GM12878 (cell line): ENCODE measurements at regions not wholly inside any gene's neighbourhood (a gene's known extent, or its start where the extent isn't known, plus 50 kb on each side); places are given as distances from the start of the nearest gene placed in this dataset.

Experiments
- ATAC-seq: fragments of 200-7000 bp; cut with Tn5 transposase; 3 replicates; pipeline ENCODE4 v1.9.1; 2020; ENCODE audit warnings: mild to moderate bottlenecking, moderate library complexity
- BruUV-seq: library from RNA; stranded (reverse); fragments of 400-500 nt; replicated peaks from 2 replicates; lab custom pipeline; 2021; lab: Mats Ljungman, UMichigan
- CTCF ChIA-PET: fragments of 300-600 bp; sonication (Branson Sonifier 250); formaldehyde crosslinking; extraction: SDS; loops from one replicate; lab custom pipeline; 2021; ENCODE audit warnings: inconsistent platforms; lab: Yijun Ruan, JAX
- POLR2A ChIA-PET: fragments of 350-600 bp; formaldehyde crosslinking; extraction: SDS; loops from one replicate; lab custom pipeline; 2021; ENCODE audit warnings: inconsistent platforms; lab: Charles Lee
- RAD21 ChIA-PET: fragments of 300-600 bp; sonication (Branson Sonifier 250); formaldehyde crosslinking; loops from one replicate; lab custom pipeline; 2023; ENCODE audit warnings: antibody characterized with exemption; ENCODE audit not compliant: unreplicated experiment; lab: Charles Lee
- SMC1A ChIA-PET: fragments of 300-600 bp; sonication (Branson Sonifier 250); formaldehyde crosslinking; loops from one replicate; lab custom pipeline; 2023; ENCODE audit not compliant: unreplicated experiment, uncharacterized antibody; lab: Charles Lee
- DNase-seq: peaks from one replicate; pipeline ENCODE4 v3.0.0-alpha.2; 2011; ENCODE audit warnings: low read depth, low spot score
- FAIRE-seq: peaks from 3 replicates; lab custom pipeline; 2011; peaks lifted over from hg19 to GRCh38; lab: Jason Lieb, UNC
- H2AFZ ChIP-seq: 2 replicates; pipeline ENCODE4 v1.6.0; 2011; ENCODE audit warnings: low read depth, low read length, control low read depth; ENCODE audit not compliant: control insufficient read depth
- H3K27ac ChIP-seq: 2 replicates; pipeline ENCODE4 v1.5.1; 2011; ENCODE audit warnings: control low read depth; ENCODE audit not compliant: control insufficient read depth, insufficient read depth
- H3K27me3 ChIP-seq, 2 experiments: replicated peaks in 1 of 2; 2 replicates each; pipeline versions ENCODE4 v1.6.0 to v1.6.1; 2011; ENCODE audit warnings: low read length in 1 of 2; ENCODE audit not compliant: control insufficient read depth in 2 of 2, insufficient read depth in 2 of 2
- H3K36me3 ChIP-seq, 2 experiments: 2 replicates each; pipeline ENCODE4 v1.5.1; 2011; ENCODE audit warnings: low read length in 1 of 2; ENCODE audit not compliant: control insufficient read depth in 2 of 2, insufficient read depth in 2 of 2
- H3K4me1 ChIP-seq: 2 replicates; pipeline ENCODE4 v1.6.1; 2011; ENCODE audit warnings: mild to moderate bottlenecking, low read length, moderate library complexity, mixed read lengths; ENCODE audit not compliant: control insufficient read depth, insufficient read depth
- H3K4me2 ChIP-seq: 2 replicates; pipeline ENCODE4 v1.6.0; 2011; ENCODE audit warnings: control low read depth; ENCODE audit not compliant: control insufficient read depth, insufficient read depth
- H3K4me3 ChIP-seq: fragments of 200-600 bp; sonication (generic); 2 replicates; pipeline ENCODE4 v1.5.1; 2016
- H3K79me2 ChIP-seq: 2 replicates; pipeline ENCODE4 v1.6.0; 2011; ENCODE audit warnings: low read length; ENCODE audit not compliant: control insufficient read depth, insufficient read depth
- H3K9ac ChIP-seq: 2 replicates; pipeline ENCODE4 v1.8.0; 2011; ENCODE audit warnings: low read length, control low read depth, mixed read lengths; ENCODE audit not compliant: control insufficient read depth, insufficient read depth
- H3K9me3 ChIP-seq: replicated peaks from 3 replicates; pipeline ENCODE4 v1.5.1; 2011; ENCODE audit warnings: mild to moderate bottlenecking, low read length; ENCODE audit not compliant: control insufficient read depth, insufficient read depth
- H4K20me1 ChIP-seq: 2 replicates; pipeline ENCODE4 v1.6.0; 2011; ENCODE audit not compliant: control insufficient read depth, insufficient read depth
- FOS ChIP-seq: IDR thresholded peaks from 3 replicates; pipeline ENCODE4 v1.6.1; 2011; ENCODE audit warnings: borderline replicate concordance; ENCODE audit not compliant: insufficient read length; ENCODE audit errors: extremely low read depth
- HDAC2 ChIP-seq: fragments of 200-600 bp; sonication (generic); IDR thresholded peaks from 2 replicates; pipeline ENCODE4 v1.6.1; 2017
- IKZF2 ChIP-seq, 2 experiments: fragments of 450-650 bp; IDR thresholded peaks; 2 replicates each; pipeline ENCODE4 v1.6.1; 2017; ENCODE audit warnings: mild to moderate bottlenecking in 2 of 2, moderate library complexity in 2 of 2
- KLF5 ChIP-seq: fragments of 450-650 bp; IDR thresholded peaks from 2 replicates; pipeline ENCODE4 v1.6.1; 2014; ENCODE audit warnings: mild to moderate bottlenecking; ENCODE audit not compliant: partially characterized antibody
- MTA3 ChIP-seq: IDR thresholded peaks from 2 replicates; pipeline ENCODE4 v1.6.1; 2012; ENCODE audit warnings: low read length, inconsistent platforms, borderline replicate concordance
- NR2C2 ChIP-seq: IDR thresholded peaks from 2 replicates; pipeline ENCODE4 v1.6.1; 2011; ENCODE audit warnings: borderline replicate concordance, low read depth; ENCODE audit not compliant: control insufficient read depth, insufficient read length
- PAX8 ChIP-seq: fragments of 450-650 bp; IDR thresholded peaks from 2 replicates; pipeline ENCODE4 v1.6.1; 2017; ENCODE audit warnings: mild to moderate bottlenecking, moderate library complexity
- POLR2A ChIP-seq: IDR thresholded peaks from 2 replicates; pipeline ENCODE4 v1.6.1; 2011; ENCODE audit warnings: low read depth, mild to moderate bottlenecking, low read length
- SUZ12 ChIP-seq: fragments of 200-600 bp; sonication (generic); IDR thresholded peaks from one replicate; pipeline ENCODE4 v1.6.1; 2018; ENCODE audit warnings: antibody characterized with exemption, mild to moderate bottlenecking; ENCODE audit not compliant: unreplicated experiment
- TARDBP ChIP-seq: IDR thresholded peaks from 2 replicates; pipeline ENCODE4 v1.6.1; 2016; ENCODE audit warnings: borderline replicate concordance
- WGBS: methylation state at CpG from one replicate; pipeline ENCODE4 v1.1.6; 2016; ENCODE audit warnings: low lambda C conversion rate; ENCODE audit not compliant: insufficient replicate concordance, insufficient coverage; ENCODE audit errors: missing lambda C conversion rate; 5-methylcytosine and 5-hydroxymethylcytosine counted together
- in situ Hi-C: fragments of 300-500 bp; cut with MboI; formaldehyde crosslinking; loops from 9 replicates; pipeline ENCODE4 v1.14.3; 2018; ENCODE audit warnings: mixed read lengths
- intact Hi-C: fragments of 100-400 bp; cut with micrococcal nuclease; formaldehyde crosslinking; loops from one replicate; pipeline ENCODE4 v1.14.2; 2022; ENCODE audit not compliant: unreplicated experiment
- TF ChIP-seq, protein P1 (sequence below): fragments of 450-650 bp; IDR thresholded peaks from 2 replicates; pipeline ENCODE4 v1.6.1; 2017; ENCODE audit warnings: mild to moderate bottlenecking, moderate library complexity
- TF ChIP-seq, protein P2 (sequence below): IDR thresholded peaks from 2 replicates; pipeline ENCODE4 v1.6.1; 2011; ENCODE audit warnings: borderline replicate concordance, low read depth, mild to moderate bottlenecking, moderate library complexity, low read length; ENCODE audit not compliant: insufficient read depth, poor library complexity, severe bottlenecking
- TF ChIP-seq, protein P3 (sequence below): fragments of 150-350 bp; IDR thresholded peaks from 2 replicates; pipeline ENCODE4 v1.6.1; 2014; ENCODE audit warnings: mild to moderate bottlenecking, low read depth, low read length

DNA sequence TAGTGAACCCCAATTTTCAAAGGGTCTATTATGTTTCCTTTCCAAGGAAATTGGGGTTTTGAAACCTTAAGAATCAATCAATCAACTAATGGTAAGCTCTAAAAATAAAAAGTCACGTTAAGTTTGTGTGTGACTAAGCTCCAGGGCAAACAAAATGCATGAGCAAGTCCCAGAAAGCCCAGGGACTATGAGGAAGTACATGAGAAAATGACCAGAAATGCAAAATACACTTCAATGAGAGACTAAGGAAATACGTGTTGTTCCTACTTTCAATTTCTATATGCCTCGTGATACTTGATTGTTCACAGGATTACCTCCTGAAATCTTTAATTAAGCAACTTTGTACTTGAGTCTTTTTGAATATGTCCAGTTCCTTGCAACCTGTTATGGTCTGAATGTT lies 684.4 kb upstream of the SYT4 start:
- H4K20me1 ChIP-seq: no peaks in the 10 kb centered on the region
- in situ Hi-C loops (no loop called here), intact Hi-C loops (no loop called here)
- H3K9ac ChIP-seq: no peak overlapping the region
- no peaks in the 10 kb centered on the region for H3K9me3 ChIP-seq
- H3K4me2 ChIP-seq: no peak overlapping the region
- DNase-seq (no peak), ATAC-seq (no peak), FAIRE-seq (no peak)
- SMC1A ChIA-PET: no interaction called here
- BruUV-seq: no TSS peak
- H3K4me1 ChIP-seq: no peaks in the 10 kb centered on the region
- H3K36me3 ChIP-seq: no peaks in the 10 kb centered on the region
- H3K4me3 ChIP-seq: no peak overlapping the region
- RAD21 ChIA-PET: no interaction called here
- POLR2A ChIA-PET: no interaction called here
- 0% methylated on average over 3 of the region's 3 CpGs for WGBS
- CTCF ChIA-PET: no interaction called here
- no peak overlapping the region; the same call in 1 of the 2 replicates for H2AFZ ChIP-seq
- no peak overlapping the region for H3K27ac ChIP-seq
- H3K79me2 ChIP-seq: no peaks in the 10 kb centered on the region
- no peaks in the 10 kb centered on the region for H3K27me3 ChIP-seq
- no peak for TF ChIP-seq POLR2A
- TF ChIP-seq PAX8: no peak
- TF ChIP-seq, protein P1, sequence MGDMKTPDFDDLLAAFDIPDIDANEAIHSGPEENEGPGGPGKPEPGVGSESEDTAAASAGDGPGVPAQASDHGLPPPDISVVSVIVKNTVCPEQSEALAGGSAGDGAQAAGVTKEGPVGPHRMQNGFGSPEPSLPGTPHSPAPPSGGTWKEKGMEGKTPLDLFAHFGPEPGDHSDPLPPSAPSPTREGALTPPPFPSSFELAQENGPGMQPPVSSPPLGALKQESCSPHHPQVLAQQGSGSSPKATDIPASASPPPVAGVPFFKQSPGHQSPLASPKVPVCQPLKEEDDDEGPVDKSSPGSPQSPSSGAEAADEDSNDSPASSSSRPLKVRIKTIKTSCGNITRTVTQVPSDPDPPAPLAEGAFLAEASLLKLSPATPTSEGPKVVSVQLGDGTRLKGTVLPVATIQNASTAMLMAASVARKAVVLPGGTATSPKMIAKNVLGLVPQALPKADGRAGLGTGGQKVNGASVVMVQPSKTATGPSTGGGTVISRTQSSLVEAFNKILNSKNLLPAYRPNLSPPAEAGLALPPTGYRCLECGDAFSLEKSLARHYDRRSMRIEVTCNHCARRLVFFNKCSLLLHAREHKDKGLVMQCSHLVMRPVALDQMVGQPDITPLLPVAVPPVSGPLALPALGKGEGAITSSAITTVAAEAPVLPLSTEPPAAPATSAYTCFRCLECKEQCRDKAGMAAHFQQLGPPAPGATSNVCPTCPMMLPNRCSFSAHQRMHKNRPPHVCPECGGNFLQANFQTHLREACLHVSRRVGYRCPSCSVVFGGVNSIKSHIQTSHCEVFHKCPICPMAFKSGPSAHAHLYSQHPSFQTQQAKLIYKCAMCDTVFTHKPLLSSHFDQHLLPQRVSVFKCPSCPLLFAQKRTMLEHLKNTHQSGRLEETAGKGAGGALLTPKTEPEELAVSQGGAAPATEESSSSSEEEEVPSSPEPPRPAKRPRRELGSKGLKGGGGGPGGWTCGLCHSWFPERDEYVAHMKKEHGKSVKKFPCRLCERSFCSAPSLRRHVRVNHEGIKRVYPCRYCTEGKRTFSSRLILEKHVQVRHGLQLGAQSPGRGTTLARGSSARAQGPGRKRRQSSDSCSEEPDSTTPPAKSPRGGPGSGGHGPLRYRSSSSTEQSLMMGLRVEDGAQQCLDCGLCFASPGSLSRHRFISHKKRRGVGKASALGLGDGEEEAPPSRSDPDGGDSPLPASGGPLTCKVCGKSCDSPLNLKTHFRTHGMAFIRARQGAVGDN: no peak
- TF ChIP-seq, protein P2, sequence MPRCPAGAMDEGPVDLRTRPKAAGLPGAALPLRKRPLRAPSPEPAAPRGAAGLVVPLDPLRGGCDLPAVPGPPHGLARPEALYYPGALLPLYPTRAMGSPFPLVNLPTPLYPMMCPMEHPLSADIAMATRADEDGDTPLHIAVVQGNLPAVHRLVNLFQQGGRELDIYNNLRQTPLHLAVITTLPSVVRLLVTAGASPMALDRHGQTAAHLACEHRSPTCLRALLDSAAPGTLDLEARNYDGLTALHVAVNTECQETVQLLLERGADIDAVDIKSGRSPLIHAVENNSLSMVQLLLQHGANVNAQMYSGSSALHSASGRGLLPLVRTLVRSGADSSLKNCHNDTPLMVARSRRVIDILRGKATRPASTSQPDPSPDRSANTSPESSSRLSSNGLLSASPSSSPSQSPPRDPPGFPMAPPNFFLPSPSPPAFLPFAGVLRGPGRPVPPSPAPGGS: no peak
- no peak for TF ChIP-seq SUZ12
- TF ChIP-seq, protein P3, sequence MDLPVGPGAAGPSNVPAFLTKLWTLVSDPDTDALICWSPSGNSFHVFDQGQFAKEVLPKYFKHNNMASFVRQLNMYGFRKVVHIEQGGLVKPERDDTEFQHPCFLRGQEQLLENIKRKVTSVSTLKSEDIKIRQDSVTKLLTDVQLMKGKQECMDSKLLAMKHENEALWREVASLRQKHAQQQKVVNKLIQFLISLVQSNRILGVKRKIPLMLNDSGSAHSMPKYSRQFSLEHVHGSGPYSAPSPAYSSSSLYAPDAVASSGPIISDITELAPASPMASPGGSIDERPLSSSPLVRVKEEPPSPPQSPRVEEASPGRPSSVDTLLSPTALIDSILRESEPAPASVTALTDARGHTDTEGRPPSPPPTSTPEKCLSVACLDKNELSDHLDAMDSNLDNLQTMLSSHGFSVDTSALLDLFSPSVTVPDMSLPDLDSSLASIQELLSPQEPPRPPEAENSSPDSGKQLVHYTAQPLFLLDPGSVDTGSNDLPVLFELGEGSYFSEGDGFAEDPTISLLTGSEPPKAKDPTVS: no peak
- TF ChIP-seq KLF5: no peak
- TF ChIP-seq MTA3: no peak
- no peak for TF ChIP-seq FOS
- no peak for TF ChIP-seq TARDBP
- TF ChIP-seq IKZF2 (IDR thresholded peaks at IDR 0.05): no peak
- no peak for TF ChIP-seq NR2C2
- TF ChIP-seq HDAC2: no peak
